GM21619 (cell line): ENCODE measurements at regions not wholly inside any gene's neighbourhood (a gene's known extent, or its start where the extent isn't known, plus 50 kb on each side); places are given as distances from the start of the nearest gene placed in this dataset.
"Not testable (repeated sequence)": the region's sequence is repeated elsewhere in the genome, so short reads cannot be mapped to it uniquely, and the experiment has no call there.

Experiments used
- ATAC-seq: cut with Tn5 transposase; IDR thresholded peaks from one replicate; pipeline ENCODE4 v1.9.1; 2021; ENCODE audit not compliant: unreplicated experiment

DNA sequence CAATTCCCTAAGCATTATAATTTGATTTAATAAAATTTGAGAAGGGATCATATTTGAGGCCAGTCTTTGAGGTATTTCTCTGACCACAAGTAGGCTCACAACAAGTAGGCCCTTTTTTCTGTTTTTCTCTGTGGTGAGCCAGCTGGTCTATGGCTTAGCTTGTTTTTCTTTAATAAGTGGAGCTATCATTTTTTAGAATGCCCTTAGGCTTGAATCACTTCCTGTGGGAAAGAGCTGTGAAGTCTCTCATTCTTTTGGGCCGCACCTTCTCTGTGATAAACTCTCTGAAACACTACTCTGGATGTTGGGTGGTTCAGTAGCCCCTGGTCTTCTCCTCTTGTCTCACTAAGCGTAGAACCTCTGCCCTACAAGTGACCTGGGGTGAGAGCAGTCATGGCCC is 235.9 kb downstream of the SUCLG1 start:
- ATAC-seq, result no peak

DNA sequence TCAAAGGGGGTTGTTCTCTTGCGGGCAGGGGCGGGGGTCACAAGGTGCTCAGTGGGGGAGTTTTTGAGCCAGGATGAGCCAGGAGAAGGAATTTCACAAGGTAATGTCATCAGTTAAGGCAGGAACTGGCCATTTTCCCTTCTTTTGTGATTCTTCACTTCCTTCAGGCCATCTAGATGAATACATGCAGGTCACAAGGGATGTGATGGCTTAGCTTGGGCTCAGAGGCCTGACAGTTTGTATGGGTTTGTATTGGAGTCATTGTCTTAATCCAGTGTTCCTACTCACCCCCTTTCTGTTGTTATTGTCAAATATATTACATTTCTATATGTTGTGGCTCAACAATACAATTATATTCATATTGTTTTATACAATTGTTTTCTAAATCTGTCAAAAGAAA is 238.0 kb downstream of the SUCLG1 start:
- ATAC-seq, result not testable (repeated sequence)

DNA sequence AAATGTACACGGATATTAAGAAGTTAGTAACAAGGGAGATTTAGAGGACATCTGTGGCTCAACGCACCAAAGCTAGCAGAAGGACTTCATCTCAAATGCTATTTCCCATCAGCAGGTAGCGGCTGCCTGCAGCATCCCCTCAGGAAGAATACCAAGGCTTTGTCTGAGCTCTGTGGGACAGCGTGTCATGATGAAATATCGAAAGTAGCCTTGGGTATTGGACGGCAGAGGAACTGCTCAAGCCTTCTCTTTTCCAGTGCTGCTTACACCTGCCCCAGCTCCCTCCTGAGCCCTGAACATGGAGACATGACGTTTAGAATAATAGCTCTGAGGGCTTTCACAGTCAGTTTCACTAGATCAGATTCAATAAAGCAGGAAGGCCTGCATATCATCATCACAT is 241.6 kb downstream of the SUCLG1 start:
- no peak for ATAC-seq

DNA sequence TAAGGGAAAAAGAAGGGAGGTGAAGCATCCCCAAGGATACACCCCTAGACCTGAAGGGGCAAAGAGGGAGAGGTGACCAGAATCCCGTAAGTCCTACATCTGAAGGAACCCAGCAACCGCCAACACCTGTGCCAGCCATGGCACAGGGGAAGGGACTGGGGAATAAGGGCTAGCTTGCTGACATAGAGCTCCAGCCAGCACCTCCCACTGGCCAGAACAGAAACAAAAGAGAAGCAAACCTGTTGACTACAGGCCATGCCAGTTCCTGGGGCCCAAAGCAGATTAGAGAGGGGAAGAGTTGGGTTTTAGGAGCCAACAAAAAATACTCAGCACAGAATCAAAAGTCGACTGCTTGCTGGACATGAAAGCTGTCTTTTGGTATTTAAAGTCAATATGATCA is 244.6 kb downstream of the SUCLG1 start:
- ATAC-seq, result no peak

DNA sequence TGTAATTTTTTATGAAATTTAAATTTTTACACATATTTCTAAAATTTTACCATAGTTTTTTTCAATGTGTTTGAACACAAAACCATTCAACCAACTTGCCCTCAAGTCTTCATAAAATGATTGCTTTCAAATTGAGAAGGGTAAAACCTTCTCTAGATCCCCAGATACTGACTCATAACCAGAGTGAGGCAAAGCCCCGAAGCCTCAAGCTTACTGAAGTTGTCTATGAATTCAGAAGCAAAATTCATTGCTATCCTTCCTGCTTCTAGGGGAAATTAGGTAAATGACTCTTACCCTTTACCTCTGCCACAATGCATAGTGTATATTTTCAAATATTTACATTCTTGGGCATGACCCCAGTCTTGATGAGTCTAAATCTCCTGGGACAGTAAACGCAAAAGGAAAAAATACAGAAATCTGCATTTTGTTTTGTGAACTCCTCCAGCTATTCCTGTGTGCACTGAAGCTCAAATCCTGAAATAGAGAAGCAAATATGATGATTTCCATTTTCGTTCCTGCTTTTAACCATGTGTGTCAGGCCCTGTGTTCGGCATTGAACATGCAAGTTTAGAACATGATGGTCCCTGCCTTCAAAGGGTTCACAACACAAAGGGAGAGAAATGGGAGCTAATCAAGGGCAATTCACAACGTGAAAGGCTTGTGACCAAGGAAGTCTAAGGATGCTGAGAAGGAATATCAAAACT is 246.3 kb downstream of the SUCLG1 start:
- ATAC-seq, result peak; percentile 91

DNA sequence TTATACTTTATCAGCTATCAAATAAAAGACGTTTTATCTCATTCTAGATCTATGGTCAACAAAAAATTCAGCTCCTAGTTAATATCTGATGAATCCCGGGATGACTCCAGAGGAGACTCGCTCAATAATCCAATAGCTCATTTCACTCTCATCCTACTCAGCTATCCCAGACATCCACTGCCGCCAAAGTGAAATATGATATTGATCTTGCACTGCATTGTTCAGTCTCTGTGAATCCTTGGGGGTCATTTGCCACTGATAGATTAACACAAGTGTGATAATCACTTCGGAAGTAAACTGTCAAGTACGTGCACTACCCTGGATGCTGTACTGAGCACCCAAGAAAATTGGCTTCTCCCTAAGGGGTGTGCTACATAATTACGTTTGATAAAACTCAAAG is 249.1 kb downstream of the SUCLG1 start:
- ATAC-seq, result no peak

DNA sequence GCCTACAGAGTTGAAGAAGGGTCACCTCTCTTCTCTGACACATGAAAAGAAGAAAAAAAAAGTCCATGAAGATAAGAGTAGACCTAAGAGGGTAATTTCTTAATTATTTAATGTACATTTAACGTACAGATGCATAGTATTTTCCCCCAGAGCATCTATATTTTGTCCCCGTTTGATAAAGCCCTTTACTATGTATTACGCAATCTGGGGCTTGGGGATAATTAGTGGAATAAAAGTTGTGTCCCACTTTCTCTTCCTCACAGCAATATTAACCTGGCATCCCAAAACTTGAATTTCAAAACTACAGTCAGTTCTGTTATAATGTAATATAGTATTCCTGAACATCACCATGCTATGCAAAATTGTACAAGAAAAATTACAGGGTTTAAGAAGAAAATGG is 254.1 kb downstream of the SUCLG1 start:
- no peak for ATAC-seq

DNA sequence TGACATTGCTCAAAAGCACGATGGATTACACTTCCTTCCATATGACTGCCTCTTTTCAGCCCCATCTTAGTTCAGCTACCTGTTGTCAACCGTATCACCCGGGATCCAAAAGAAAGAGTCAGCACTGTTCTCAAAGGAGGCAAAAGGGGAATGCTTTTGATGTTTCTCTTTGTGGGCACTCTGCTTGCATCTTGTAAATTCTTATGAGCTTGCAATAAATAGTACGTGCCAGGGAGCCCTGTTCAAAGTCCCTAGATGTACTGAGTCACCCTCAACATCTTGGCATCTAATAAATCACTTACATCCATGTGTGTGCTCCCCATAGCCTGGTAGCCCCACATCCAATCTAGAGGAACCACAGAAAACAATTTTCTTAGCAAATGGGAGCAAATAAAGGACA is 256.9 kb downstream of the SUCLG1 start:
- no peak for ATAC-seq

DNA sequence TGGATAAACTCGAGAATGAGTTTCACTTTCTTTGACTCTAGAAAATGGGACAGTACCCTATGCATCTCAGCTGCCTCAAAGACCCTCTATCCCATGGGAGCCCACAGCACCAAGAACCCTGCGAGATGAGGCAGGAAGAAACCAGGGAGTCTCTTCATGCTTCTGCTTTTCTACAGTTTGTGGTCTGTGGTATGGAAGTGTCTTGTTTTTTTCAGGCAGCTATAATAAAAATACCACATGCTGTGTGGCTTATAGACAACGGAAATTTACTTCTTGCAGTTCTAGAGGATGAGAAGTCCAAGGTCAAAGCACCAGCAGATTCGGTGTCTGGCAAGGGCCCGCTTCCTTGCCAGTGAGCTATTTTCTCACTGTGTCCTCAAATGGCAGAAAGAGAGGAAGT is 257.9 kb downstream of the SUCLG1 start:
- no peak for ATAC-seq

DNA sequence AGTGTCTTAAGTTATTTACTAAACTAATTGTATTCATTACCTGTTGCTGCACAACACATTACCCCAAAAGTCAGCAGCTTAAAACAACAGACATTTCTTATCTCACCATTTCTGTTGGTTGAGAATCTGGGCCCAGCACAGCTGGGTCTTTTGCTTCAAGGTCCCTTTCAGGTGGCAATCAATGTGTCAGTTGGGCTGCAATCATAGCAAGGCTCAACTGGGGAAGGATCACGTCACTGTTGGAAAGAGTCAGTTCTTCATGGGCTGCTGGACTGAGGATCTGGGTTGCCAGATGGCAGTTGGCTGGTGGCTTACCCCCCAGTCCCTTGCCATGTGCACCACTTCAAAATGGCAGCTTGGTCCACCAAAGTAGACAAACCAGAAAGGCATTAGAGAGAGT is 261.2 kb downstream of the SUCLG1 start:
- no peak for ATAC-seq

DNA sequence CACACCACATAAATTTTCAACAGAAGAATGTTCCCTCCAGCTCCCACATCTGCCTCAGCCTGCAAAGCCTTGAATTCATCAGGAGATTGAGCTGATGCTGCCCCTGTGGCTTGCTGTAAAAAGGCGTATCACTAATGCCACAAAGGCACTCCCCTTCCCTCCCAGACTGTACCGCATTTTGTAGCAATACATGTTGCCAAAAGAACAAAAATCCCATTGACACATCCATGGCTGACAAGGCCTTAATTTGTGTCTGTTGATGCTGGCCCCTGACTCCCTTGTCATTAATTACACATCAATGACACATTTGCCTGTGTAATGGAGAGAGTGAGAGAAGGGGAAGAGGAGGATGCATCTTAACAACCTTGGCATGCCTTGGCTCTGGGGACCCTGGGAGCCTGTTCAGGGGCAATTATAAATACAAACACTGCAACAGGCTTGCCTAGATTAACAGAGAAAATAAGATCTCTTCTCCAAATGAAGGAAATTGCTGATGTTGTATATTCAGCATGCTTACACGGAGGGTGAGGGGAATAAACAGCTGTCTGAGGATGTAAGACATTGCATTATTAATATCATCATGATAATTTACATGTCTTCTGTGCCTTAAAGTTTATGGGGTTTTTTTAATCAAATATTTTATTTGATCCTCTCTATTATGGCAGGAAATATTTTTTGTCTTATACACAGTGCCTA is 264.0 kb downstream of the SUCLG1 start:
- no peak for ATAC-seq

DNA sequence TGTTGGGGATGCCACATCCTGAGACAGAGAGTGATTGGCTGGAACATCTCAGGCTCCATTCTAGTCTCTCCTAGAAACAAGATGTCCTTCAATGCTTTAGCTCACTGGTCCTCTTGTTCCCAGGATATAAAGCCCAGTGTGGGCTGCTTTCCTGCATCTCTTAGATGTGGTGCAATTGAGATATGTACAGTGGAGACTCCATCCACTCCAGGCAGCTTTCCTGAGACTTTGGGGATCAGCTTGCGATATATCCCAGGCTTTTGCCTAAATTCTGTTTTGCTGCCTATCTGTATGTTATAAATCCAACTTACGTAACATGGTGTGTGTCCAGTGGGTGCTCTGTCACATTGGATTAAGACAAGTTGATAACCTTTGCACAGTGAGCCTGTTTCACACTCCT is 264.9 kb downstream of the SUCLG1 start:
- no peak for ATAC-seq

DNA sequence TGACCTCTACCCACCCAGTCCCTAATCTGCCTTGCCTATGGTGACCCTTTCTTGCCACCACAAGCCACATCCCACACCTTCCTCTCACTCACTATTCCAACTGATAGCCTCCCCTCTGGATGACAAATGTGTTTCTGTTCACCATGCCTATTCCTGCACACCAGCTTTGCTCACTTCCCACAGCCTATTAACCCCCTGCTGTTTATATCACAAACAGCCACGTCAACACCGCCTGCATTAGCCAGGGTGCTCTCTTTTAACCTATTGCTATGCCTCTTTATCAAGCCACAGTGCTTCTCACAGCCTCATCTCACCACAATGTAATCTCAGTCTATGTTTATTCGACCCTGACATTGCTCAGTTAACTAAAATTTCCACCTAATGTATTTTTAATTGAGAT is 271.8 kb downstream of the SUCLG1 start:
- ATAC-seq, result no peak

DNA sequence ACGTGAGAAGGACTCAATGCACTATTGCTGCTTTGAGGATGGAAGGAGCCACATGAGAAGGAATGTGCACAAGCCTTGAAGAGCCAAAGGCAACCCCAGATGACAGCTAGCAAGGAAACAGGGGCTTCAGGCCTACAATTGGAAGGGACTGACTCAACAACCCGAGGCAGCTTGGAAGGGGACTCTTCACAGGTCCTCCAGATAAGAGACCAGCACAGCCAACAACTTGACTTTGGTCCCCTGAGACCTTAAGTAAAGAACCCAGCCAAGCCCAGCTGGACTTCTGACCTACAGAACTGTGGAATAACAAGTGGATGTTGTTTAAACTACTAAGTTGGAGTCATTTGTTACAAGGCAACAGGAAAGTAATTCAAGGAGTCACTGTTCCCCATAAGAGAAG is 277.2 kb downstream of the SUCLG1 start:
- no peak for ATAC-seq

DNA sequence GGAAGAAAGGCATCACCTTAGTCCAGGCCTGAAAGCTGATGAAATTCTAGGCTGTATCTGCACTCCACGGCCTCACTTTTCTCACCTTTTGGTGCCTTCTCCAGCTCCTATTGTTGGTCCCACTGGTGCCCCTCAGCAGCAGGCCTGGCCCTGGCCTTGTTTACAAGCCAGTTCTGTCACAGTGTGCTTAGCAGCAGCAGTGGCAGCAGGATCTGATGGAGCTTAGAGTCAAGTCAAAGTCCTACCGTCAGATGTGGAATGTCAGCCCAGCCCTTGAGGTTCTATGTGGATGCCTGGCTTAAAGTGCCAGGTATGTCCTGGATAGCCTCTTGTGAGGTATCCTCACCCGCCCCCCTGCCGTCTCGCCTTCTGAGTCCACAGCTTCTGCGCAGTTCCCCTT is 281.3 kb downstream of the SUCLG1 start:
- ATAC-seq, result no peak

DNA sequence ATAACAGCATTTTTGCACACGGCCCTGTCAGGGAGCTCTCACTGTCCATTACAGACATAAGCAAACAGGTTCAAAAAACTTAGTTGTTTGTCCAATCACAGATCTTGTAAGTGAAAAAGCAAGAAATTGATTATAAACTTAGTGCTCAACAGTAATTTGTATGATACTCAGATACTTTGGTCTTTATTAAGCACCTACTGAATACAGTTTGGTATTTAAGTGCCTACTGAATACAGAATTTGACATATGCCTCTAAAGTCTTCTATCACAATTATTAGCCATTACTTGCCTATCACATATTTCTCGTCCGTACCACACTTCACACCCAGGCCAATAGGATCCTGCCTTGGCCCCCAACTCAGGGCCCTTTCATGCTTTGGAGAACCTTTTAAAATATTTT is 283.1 kb downstream of the SUCLG1 start:
- ATAC-seq, result no peak

DNA sequence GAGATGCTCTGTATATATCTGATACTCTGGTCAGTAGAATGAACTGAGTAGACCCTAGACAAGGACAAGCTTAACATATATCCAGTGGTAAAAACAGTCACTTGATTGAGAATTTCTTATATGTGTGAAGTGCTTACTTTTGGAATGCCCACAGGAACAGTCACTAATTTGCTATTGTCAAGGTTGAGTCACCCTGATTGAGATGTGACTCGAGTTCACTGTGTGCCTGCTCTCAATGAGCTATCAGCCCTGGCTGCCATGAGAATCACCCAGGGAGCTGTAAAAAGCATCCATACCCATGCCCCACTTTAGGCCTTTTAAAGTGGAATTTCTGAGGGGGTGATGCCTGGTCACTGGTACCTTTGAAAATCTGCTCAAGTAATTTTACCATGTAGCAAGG is 283.7 kb downstream of the SUCLG1 start:
- ATAC-seq, result no peak

DNA sequence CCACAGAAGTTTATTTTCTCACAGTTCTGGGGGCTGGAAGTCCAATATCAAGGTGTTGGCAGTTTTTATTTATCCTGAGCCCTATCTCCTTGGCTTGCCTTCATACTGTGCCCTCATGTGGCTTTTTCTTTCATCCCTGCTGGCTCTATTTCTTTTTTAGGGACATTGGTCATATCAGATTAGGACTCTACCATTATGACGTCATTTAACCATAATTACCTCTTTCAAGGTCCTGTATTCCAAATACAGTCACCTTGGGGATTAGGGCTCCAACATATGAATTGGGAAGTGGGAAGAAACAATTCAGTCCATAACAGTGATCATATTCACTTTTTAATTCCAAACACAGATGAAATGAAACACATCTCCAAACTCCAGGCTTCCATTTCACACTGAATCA is 286.0 kb downstream of the SUCLG1 start:
- ATAC-seq, result no peak

DNA sequence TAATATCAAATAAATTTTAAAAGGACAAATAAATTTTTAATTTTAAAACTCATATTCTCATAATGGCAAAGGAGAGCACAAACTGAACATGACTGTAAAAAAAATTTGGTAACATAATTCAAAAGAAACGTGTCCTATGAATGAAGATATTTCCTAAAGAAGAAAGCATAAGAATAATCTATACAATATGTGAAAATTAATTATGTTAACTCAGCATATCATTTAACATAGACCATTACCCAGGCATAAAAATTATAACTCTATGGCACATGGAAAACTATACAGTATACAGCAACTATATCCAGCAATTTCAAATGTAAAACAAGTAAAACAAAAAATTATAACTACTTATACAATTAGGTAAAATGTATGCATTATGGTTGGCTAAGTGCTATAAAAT is 288.1 kb downstream of the SUCLG1 start:
- no peak for ATAC-seq

DNA sequence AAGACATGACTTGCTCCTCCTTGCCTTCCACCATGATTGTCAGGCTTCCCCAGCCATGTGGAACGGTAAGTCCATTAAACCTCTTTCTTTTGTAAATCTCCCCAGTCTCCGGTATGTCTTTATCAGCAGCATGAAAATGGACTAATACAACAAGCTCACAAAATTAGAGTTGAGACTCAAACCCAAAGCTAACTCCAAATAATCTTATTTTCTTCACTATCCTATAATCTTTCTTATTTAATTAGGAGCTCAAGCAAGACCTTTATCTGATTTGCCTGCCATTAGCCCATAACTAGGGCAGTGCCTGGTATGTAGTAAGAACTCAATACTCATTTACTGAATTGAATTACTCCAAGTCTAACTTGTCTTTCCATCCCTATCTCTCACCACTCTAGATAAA is 289.2 kb downstream of the SUCLG1 start:
- ATAC-seq, result no peak

DNA sequence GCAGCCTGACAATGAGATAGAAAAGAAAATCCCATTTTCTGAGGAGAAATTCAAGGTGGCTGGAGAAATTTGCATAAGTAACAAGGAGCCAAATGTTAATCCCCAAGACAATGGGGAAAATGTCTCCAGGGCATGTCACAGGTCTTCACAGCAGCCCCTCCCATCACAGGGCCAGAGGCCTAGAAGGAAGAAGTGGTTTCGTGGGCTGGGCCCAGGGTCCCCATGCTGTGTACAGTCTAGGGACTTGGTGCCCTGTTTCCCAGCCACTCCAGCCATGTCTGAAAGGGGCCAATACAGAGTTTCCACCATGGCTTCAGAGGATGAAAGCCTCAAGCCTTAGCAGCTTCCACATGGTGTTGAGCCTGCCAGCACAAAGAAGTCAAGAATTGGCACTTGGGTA is 290.5 kb downstream of the SUCLG1 start:
- ATAC-seq, result not testable (repeated sequence)

DNA sequence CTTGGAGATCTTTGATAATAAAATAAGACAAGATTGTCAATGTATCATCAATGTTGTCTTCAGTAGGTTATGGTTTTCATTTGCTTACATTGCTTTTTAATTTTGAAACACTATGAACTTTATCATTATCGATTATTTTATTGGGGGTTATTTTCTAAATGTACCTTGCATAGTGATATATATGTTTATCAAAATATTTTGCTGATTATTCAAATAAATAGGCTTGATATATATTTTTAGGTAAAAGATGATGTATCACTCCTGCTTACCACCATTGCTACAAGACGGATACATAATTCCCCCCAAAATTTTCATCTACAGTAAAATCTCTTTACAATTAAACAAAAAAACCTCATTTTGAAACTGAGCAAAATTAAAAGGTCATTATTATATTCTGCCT is 293.8 kb downstream of the SUCLG1 start:
- no peak for ATAC-seq

DNA sequence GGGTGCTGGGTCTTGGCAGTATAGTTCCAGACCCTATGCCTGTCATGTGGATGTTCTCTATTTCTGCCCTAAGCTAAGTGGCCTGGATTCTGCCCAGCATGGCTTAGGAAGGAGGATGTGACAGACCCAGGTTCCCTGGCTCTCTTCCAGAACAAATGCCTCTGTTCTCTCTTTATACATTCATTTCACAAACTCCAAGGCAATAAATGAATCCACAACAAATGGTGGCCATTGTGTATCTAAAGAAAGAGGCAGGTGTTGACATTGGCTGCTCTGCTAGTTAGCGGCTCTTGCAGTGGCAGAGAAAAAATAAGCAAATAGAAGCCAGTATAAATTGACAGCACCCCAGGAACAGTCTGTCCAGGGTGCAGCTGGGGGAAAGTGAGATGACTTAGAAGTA is 298.6 kb downstream of the SUCLG1 start:
- ATAC-seq, result no peak
